Erythroblast (primary cell): ENCODE measurements at regions not wholly inside any gene's neighbourhood (a gene's known extent, or its start where the extent isn't known, plus 50 kb on each side); places are given as distances from the start of the nearest gene placed in this dataset.

Experiments used
- GATA1 ChIP-seq: IDR thresholded peaks from 2 replicates; pipeline ENCODE4 v1.6.1; 2011; ENCODE audit warnings: low read depth, mild to moderate bottlenecking, control low read depth, low read length, moderate library complexity
- POLR2A ChIP-seq: IDR thresholded peaks from 2 replicates; pipeline ENCODE4 v1.6.1; 2011; ENCODE audit warnings: mild to moderate bottlenecking, low read length

- TF ChIP-seq POLR2A (no peak), GATA1 (no peak)
Measured at GRCh38 chr9:78112004-78112403, 80.4 kb upstream of the GNAQ start.
